Dendritic cell treated with granulocyte-macrophage colony-stimulating factor and Interleukin-4, amounts not matched to agents 40 ng/mL and 50 ng/mL, for 4 days (primary cell): ENCODE measurements at regions not wholly inside any gene's neighbourhood (a gene's known extent, or its start where the extent isn't known, plus 50 kb on each side); places are given as distances from the start of the nearest gene placed in this dataset.

Source experiments
- H3K27ac Mint-ChIP-seq: one replicate; pipeline ENCODE4 v1.8.0; 2022; ENCODE audit warnings: mild to moderate bottlenecking, mixed read lengths
- H3K27me3 Mint-ChIP-seq: one replicate; pipeline ENCODE4 v1.8.0; 2022; ENCODE audit warnings: mild to moderate bottlenecking, mixed read lengths
- H3K36me3 Mint-ChIP-seq: one replicate; pipeline ENCODE4 v1.8.0; 2022; ENCODE audit warnings: low read depth, mixed read lengths
- H3K4me1 Mint-ChIP-seq: one replicate; pipeline ENCODE4 v1.8.0; 2022; ENCODE audit warnings: low read depth, mixed read lengths
- H3K4me3 Mint-ChIP-seq: one replicate; pipeline ENCODE4 v1.8.0; 2022; ENCODE audit warnings: mild to moderate bottlenecking, moderate library complexity, mixed read lengths
- H3K9me3 Mint-ChIP-seq: one replicate; pipeline ENCODE4 v1.8.0; 2022; ENCODE audit warnings: mixed read lengths
- intact Hi-C: fragments of 100-400 bp; cut with micrococcal nuclease; formaldehyde crosslinking; loops from one replicate; pipeline ENCODE4 v1.15.0; 2022

- intact Hi-C loops, result no loop called here
- Mint-ChIP-seq H3K27ac (no peak overlapping the region), H3K4me1 (peaks cover 16% of the 10 kb centered on the region), H3K36me3 (no peaks in the 10 kb centered on the region), H3K9me3 (no peaks in the 10 kb centered on the region), H3K27me3 (peaks cover 1% of the 10 kb centered on the region), H3K4me3 (no peak overlapping the region)
Measured at GRCh38 chr10:88219753-88220152, 356.3 kb downstream of the PTEN start.

- no peak overlapping the region for H3K4me3 Mint-ChIP-seq
- peaks cover 16% of the 10 kb centered on the region for H3K4me1 Mint-ChIP-seq
- no peak overlapping the region for H3K27ac Mint-ChIP-seq
- H3K27me3 Mint-ChIP-seq, result peaks cover 1% of the 10 kb centered on the region
- intact Hi-C loops, result no loop called here
- H3K9me3 Mint-ChIP-seq, result no peaks in the 10 kb centered on the region
- no peaks in the 10 kb centered on the region for H3K36me3 Mint-ChIP-seq
Measured at GRCh38 chr10:88221010-88221973, 357.9 kb downstream of the PTEN start.

- intact Hi-C loops, result no loop called here
- Mint-ChIP-seq H3K4me3 (no peak overlapping the region), H3K27ac (no peak overlapping the region), H3K36me3 (no peaks in the 10 kb centered on the region), H3K27me3 (peaks cover 1% of the 10 kb centered on the region), H3K4me1 (peaks cover 24% of the 10 kb centered on the region), H3K9me3 (no peaks in the 10 kb centered on the region)
Measured at GRCh38 chr10:88222881-88223280, 359.5 kb downstream of the PTEN start.
